ENCODE measurements at regions not wholly inside any gene's neighbourhood (a gene's known extent, or its start where the extent isn't known, plus 50 kb on each side); places are given as distances from the start of the nearest gene placed in this dataset.

GRCh38 chr12:4211372-4211771 is 62.2 kb upstream of the CCND2 start:
- H2AFZ ChIP-seq (ENCODE audit: low read depth, low read length) = no peak overlapping the region
- POLR2A ChIA-PET = no interaction called here
- no peaks in the 10 kb centered on the region for H4K20me1 ChIP-seq (replicated peaks; ENCODE audit: control insufficient read depth, extremely low read depth, insufficient read depth, low read length)
- H3K4me3 ChIP-seq (replicated peaks in 1 of 3; ENCODE audit: insufficient read depth in 1 of 3, low read depth in 1 of 3, low read length in 3 of 3) = no peak overlapping the region
- CTCF ChIA-PET = no interaction called here
- TF ChIP-seq POLR2AphosphoS5 (IDR thresholded peaks at IDR 0.05; ENCODE audit: insufficient read depth, low read depth, low read length) (no peak), EZH2 (IDR thresholded peaks at IDR 0.05; ENCODE audit: borderline replicate concordance, low read depth, low read length, severe bottlenecking) (no peak), POLR2A (IDR thresholded peaks at IDR 0.05; ENCODE audit: low read depth, low read length) (no peak), MAX (IDR thresholded peaks at IDR 0.05; ENCODE audit: insufficient read depth, insufficient read length) (no peak), JUN (IDR thresholded peaks at IDR 0.05; ENCODE audit: borderline replicate concordance, insufficient read depth, insufficient read length, low read depth) (no peak), GATA2 (IDR thresholded peaks at IDR 0.05; ENCODE audit: insufficient read depth, insufficient read length, low read depth, low read length) (no peak), FOS (IDR thresholded peaks at IDR 0.05; ENCODE audit: borderline replicate concordance, insufficient read depth, low read length) (no peak), CTCF (IDR thresholded peaks at IDR 0.05; ENCODE audit: extremely low read depth in 1 of 2, insufficient read depth in 1 of 2, low read depth in 1 of 2, low read length in 2 of 2) (no peak), MYC (IDR thresholded peaks at IDR 0.05; ENCODE audit: low read depth, low read length) (no peak)
- no peak overlapping the region for H3K4me2 ChIP-seq (ENCODE audit: insufficient read depth, low read length)
- no peaks in the 10 kb centered on the region for H3K9me1 ChIP-seq (replicated peaks; ENCODE audit: control insufficient read depth, extremely low read depth, insufficient read depth, low read length)
- no peaks in the 10 kb centered on the region for H3K9me3 ChIP-seq (replicated peaks; ENCODE audit: control insufficient read depth, insufficient read depth, low read length)
- intact Hi-C loops (cut with micrococcal nuclease) (no loop called here), dilution Hi-C loops (cut with MboI; ENCODE audit: extremely low pct_ligation_motif_present, low sequenced_read_pairs) (no loop called here)
- H3K4me1 ChIP-seq (ENCODE audit: control insufficient read depth, extremely low read depth, insufficient read depth, low read length) = no peaks in the 10 kb centered on the region
- FAIRE-seq (no peak), DNase-seq (ENCODE audit: low read depth, low spot score) (no peak)
- no peak overlapping the region for H3K9ac ChIP-seq (replicated peaks; ENCODE audit: extremely low read depth, insufficient read depth, low read length)
- H3K36me3 ChIP-seq (ENCODE audit: control insufficient read depth in 2 of 2, extremely low read depth in 1 of 2, insufficient read depth in 2 of 2, low read length in 2 of 2) = no peaks in the 10 kb centered on the region
- H3K27me3 ChIP-seq (ENCODE audit: control insufficient read depth in 2 of 2, insufficient read depth in 2 of 2, low read length in 2 of 2) = no peaks in the 10 kb centered on the region
- no peak overlapping the region for H3K27ac ChIP-seq (ENCODE audit: insufficient read depth, low read depth, low read length)
- no TSS peak for BruUV-seq (replicated peaks)
- no peaks in the 10 kb centered on the region for H3K79me2 ChIP-seq (ENCODE audit: control insufficient read depth, insufficient read depth, low read length)

Measured in endothelial cell of umbilical vein (primary cell).